Liver (tissue), 8 donors: ENCODE measurements at regions not wholly inside any gene's neighbourhood (a gene's known extent, or its start where the extent isn't known, plus 50 kb on each side); places are given as distances from the start of the nearest gene placed in this dataset.
A peak's percentile ranks its signal among the peaks of the same experiment; 100 is the strongest.

Source experiments
- DNase-seq: peaks from one replicate; pipeline ENCODE4 v3.0.0-alpha.2; 2017; ENCODE audit warnings: low spot score
- H3K27ac ChIP-seq, 2 donors: one replicate each; pipeline ENCODE4 v1.7.0; 2013; ENCODE audit warnings: inconsistent platforms in 2 of 2, low read length in 2 of 2, control low read depth in 1 of 2, low read depth in 1 of 2, mild to moderate bottlenecking in 1 of 2
- H3K27me3 ChIP-seq, 4 donors: one replicate each; pipeline versions ENCODE4 v1.6.1 to v1.7.0; 2013; ENCODE audit warnings: low read length in 3 of 4, inconsistent platforms in 1 of 4, mild to moderate bottlenecking in 1 of 4, moderate library complexity in 1 of 4; ENCODE audit not compliant: control insufficient read depth in 4 of 4, insufficient read depth in 4 of 4
- H3K36me3 ChIP-seq, 4 donors: one replicate each; pipeline versions ENCODE4 v1.6.1 to v1.7.0; 2013; ENCODE audit warnings: low read length in 3 of 4, mild to moderate bottlenecking in 3 of 4, low read depth in 1 of 4, moderate library complexity in 1 of 4; ENCODE audit not compliant: control insufficient read depth in 4 of 4, insufficient read depth in 3 of 4
- H3K4me1 ChIP-seq, 4 donors: one replicate each; pipeline versions ENCODE4 v1.6.1 to v1.7.0; 2013; ENCODE audit warnings: low read length in 3 of 4, mild to moderate bottlenecking in 3 of 4, moderate library complexity in 1 of 4; ENCODE audit not compliant: control insufficient read depth in 4 of 4, insufficient read depth in 4 of 4
- H3K4me3 ChIP-seq, 3 donors: one replicate each; pipeline versions ENCODE4 v1.6.1 to v1.7.0; 2013; ENCODE audit warnings: low read length in 3 of 3, control low read depth in 1 of 3, low read depth in 1 of 3, mild to moderate bottlenecking in 1 of 3
- H3K9ac ChIP-seq, 2 donors: one replicate each; pipeline ENCODE4 v1.7.0; 2013; ENCODE audit warnings: low read length in 2 of 2, mild to moderate bottlenecking in 2 of 2, moderate library complexity in 2 of 2, control low read depth in 1 of 2, low read depth in 1 of 2
- H3K9me3 ChIP-seq, 4 donors: one replicate each; pipeline versions ENCODE4 v1.6.1 to v1.7.0; 2013; ENCODE audit warnings: low read length in 3 of 4; ENCODE audit not compliant: control insufficient read depth in 4 of 4
- CTCF ChIP-seq: fragments of 150-350 bp; IDR thresholded peaks from 2 replicates; pipeline ENCODE4 v1.5.1; 2017; ENCODE audit warnings: improper control_type of control experiment, low read depth, low read length; ENCODE audit not compliant: missing input control
- EGR1 ChIP-seq, 2 donors: IDR thresholded peaks; 2 replicates each; pipeline ENCODE4 v1.6.1; 2016 to 2018; ENCODE audit warnings: antibody characterized with exemption in 2 of 2, low read depth in 2 of 2
- FOXA1 ChIP-seq: IDR thresholded peaks from 2 replicates; pipeline ENCODE4 v1.6.1; 2016; ENCODE audit warnings: antibody characterized with exemption
- FOXA2 ChIP-seq: IDR thresholded peaks from 2 replicates; pipeline ENCODE4 v1.6.1; 2016; ENCODE audit warnings: antibody characterized with exemption
- GABPA ChIP-seq, 2 donors: IDR thresholded peaks in 1 of 2; conservative IDR thresholded peaks in 1 of 2; 2 replicates each; pipeline ENCODE4 v1.6.1; 2016; ENCODE audit warnings: antibody characterized with exemption in 2 of 2, mild to moderate bottlenecking in 1 of 2, moderate library complexity in 1 of 2
- HNF4A ChIP-seq, 2 donors: conservative IDR thresholded peaks; 2 replicates each; pipeline ENCODE4 v1.6.1; 2016; ENCODE audit warnings: antibody characterized with exemption in 2 of 2, mild to moderate bottlenecking in 2 of 2
- HNF4G ChIP-seq: IDR thresholded peaks from 2 replicates; pipeline ENCODE4 v1.6.1; 2016; ENCODE audit warnings: antibody characterized with exemption
- JUND ChIP-seq, 2 donors: IDR thresholded peaks; 2 replicates each; pipeline ENCODE4 v1.6.1; 2016; ENCODE audit warnings: antibody characterized with exemption in 2 of 2
- MAX ChIP-seq: IDR thresholded peaks from 2 replicates; pipeline ENCODE4 v1.6.1; 2016; ENCODE audit warnings: antibody characterized with exemption
- NR2F2 ChIP-seq: IDR thresholded peaks from 2 replicates; pipeline ENCODE4 v1.6.1; 2016; ENCODE audit warnings: antibody characterized with exemption
- RAD21 ChIP-seq, 2 donors: IDR thresholded peaks; 2 replicates each; pipeline ENCODE4 v1.6.1; 2016; ENCODE audit warnings: antibody characterized with exemption in 2 of 2, mild to moderate bottlenecking in 2 of 2
- REST ChIP-seq: IDR thresholded peaks from 2 replicates; pipeline ENCODE4 v1.6.1; 2016; ENCODE audit warnings: antibody characterized with exemption, mild to moderate bottlenecking
- RXRA ChIP-seq, 2 donors: IDR thresholded peaks; 2 replicates each; pipeline ENCODE4 v1.6.1; 2017 to 2018; ENCODE audit warnings: antibody characterized with exemption in 2 of 2, mild to moderate bottlenecking in 1 of 2
- SP1 ChIP-seq: IDR thresholded peaks from 2 replicates; pipeline ENCODE4 v1.6.1; 2018; ENCODE audit warnings: antibody characterized with exemption, mild to moderate bottlenecking
- TAF1 ChIP-seq: conservative IDR thresholded peaks from 2 replicates; pipeline ENCODE4 v1.6.1; 2016; ENCODE audit warnings: antibody characterized with exemption, mild to moderate bottlenecking
- YY1 ChIP-seq: IDR thresholded peaks from 2 replicates; pipeline ENCODE4 v1.6.1; 2016; ENCODE audit warnings: antibody characterized with exemption, mild to moderate bottlenecking
- WGBS: extraction: QIAGEN DNeasy Blood & Tissue Kit; methylation state at CpG from one replicate; pipeline ENCODE4 v1.1.7; 2013; 5-methylcytosine and 5-hydroxymethylcytosine counted together
- TF ChIP-seq, protein P1 (sequence below): IDR thresholded peaks from 2 replicates; pipeline ENCODE4 v1.6.1; 2016; ENCODE audit warnings: antibody characterized with exemption
- TF ChIP-seq, protein P2 (sequence below): IDR thresholded peaks from 2 replicates; pipeline ENCODE4 v1.6.1; 2016; ENCODE audit warnings: antibody characterized with exemption
- donor health status: healthy.
- donor health status: healthy.
- donor health status: healthy.
- donor health status: healthy.
- donor health status: healthy.

DNA sequence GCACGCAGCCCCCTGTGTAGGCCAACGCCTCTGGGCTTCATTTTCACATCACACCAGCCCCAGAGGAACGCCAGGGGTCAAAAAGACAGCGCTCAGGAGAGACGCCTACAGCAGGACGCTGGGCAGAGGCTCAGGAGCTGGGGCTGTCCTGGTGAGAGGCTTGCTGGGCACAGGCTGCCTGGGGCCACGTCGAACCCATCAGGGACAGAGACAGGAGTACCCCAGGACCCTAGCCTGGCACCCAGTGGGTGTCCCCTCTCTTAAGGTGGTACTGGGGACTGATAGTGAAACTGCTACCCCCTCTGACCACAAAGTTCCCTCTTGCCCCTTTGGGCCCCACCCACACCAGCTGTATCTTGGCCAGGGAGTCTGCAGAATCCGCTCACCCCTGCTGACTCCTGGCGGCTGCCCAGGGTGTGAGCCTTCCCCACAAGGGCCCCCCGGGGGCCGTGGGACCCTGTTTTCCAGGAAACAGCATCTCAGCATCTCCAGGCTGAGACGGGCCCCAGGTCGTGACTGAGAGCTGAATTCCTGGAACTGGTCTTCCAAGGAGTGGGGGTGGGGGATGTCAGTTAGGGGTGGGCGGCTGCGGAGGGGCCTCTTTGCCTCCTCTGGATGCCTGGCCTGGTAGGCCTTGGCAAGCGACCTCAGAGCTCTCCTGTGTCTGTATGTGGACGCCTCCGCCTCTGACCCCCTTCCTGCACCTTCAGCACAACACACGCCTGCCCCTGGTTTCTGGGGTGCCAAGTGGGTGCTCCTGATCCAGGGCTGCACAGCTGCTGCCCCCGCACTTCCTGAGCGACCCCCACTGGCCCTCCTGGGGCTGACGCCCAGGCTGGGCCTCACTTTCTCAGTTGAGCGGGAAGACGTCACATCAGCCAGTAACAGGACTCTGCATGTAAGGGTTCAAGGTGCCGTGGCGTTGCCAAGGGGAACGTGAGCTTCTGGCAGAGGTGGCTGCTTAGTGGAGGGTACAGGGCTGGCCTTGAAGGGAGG lies 321.9 kb upstream of the RTL1 start:
- WGBS = 82% methylated on average over 28 of the region's 28 CpGs
- TF ChIP-seq JUND (IDR thresholded peaks at IDR 0.05) (no peak), SP1 (no peak), YY1 (no peak), HNF4G (no peak), REST (no peak), CTCF (no peak), FOXA1 (no peak), MAX (no peak), RXRA (IDR thresholded peaks at IDR 0.05) (no peak), GABPA (IDR thresholded peaks at IDR 0.05 in 1 of 2, conservative IDR thresholded peaks at IDR 0.05 in 1 of 2) (no peak), HNF4A (conservative IDR thresholded peaks at IDR 0.05) (no peak), TAF1 (no peak), FOXA2 (no peak), EGR1 (IDR thresholded peaks at IDR 0.05; ENCODE audit: low read depth in 2 of 2) (no peak), RAD21 (IDR thresholded peaks at IDR 0.05) (no peak), NR2F2 (no peak)
- TF ChIP-seq, protein P1, sequence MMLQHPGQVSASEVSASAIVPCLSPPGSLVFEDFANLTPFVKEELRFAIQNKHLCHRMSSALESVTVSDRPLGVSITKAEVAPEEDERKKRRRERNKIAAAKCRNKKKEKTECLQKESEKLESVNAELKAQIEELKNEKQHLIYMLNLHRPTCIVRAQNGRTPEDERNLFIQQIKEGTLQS = no peak
- TF ChIP-seq, protein P2, sequence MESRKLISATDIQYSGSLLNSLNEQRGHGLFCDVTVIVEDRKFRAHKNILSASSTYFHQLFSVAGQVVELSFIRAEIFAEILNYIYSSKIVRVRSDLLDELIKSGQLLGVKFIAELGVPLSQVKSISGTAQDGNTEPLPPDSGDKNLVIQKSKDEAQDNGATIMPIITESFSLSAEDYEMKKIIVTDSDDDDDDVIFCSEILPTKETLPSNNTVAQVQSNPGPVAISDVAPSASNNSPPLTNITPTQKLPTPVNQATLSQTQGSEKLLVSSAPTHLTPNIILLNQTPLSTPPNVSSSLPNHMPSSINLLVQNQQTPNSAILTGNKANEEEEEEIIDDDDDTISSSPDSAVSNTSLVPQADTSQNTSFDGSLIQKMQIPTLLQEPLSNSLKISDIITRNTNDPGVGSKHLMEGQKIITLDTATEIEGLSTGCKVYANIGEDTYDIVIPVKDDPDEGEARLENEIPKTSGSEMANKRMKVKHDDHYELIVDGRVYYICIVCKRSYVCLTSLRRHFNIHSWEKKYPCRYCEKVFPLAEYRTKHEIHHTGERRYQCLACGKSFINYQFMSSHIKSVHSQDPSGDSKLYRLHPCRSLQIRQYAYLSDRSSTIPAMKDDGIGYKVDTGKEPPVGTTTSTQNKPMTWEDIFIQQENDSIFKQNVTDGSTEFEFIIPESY = no peak
- peak; percentile 38 for DNase-seq
- Histone ChIP-seq H3K4me1 (peaks cover 1 to 15% (median 8%) of the 10 kb centered on the region in 4 donors), H3K27me3 (no peaks in the 10 kb centered on the region), H3K27ac (no peak overlapping the region), H3K9ac (no peak overlapping the region), H3K36me3 (no peaks in the 10 kb centered on the region), H3K9me3 (no peaks in the 10 kb centered on the region), H3K4me3 (no peak overlapping the region)
